ENCODE measurements at regions not wholly inside any gene's neighbourhood (a gene's known extent, or its start where the extent isn't known, plus 50 kb on each side); places are given as distances from the start of the nearest gene placed in this dataset.
A peak's percentile ranks its signal among the peaks of the same experiment; 100 is the strongest.

GRCh38 chr6:22892452-22892851 is 323.1 kb downstream of the HDGFL1 start (continued):
- TF ChIP-seq ZNF280C (tag by site-specific recombination; IDR thresholded peaks at IDR 0.05) (no peak), PRDM10 (tag by site-specific recombination; IDR thresholded peaks at IDR 0.05) (0 out of 2 replicates have a peak, but pooled peaks have one; percentile 47), ZNF777 (tag by site-specific recombination; IDR thresholded peaks at IDR 0.05; ENCODE audit: borderline replicate concordance) (no peak)

GRCh38 chr6:22896696-22897095 is 327.3 kb downstream of the HDGFL1 start:
- no peak overlapping the region for H3K27ac ChIP-seq (ENCODE audit: extremely low read depth, low read depth, low read length)
- H3K36me3 ChIP-seq (ENCODE audit: control insufficient read depth in 2 of 2, insufficient read depth in 1 of 2, low read length in 2 of 2), result no peaks in the 10 kb centered on the region
- H3K4me3 ChIP-seq (ENCODE audit: low read depth, low read length), result no peak overlapping the region
- POLR2A ChIA-PET, result no interaction called here
- no peaks in the 10 kb centered on the region; the same call in 1 of the 2 replicates for H3K4me1 ChIP-seq (ENCODE audit: control insufficient read depth, insufficient read depth, low read length)
- TF ChIP-seq ZNF658 (tag by site-specific recombination; IDR thresholded peaks at IDR 0.05) (no peak), SCRT1 (tag by site-specific recombination; IDR thresholded peaks at IDR 0.05; ENCODE audit: borderline replicate concordance) (no peak), SALL2 (tag by site-specific recombination; IDR thresholded peaks at IDR 0.05; ENCODE audit: borderline replicate concordance) (no peak), ZNF366 (tag by site-specific recombination; conservative IDR thresholded peaks at IDR 0.05) (no peak), ZNF16 (tag by site-specific recombination; IDR thresholded peaks at IDR 0.05; ENCODE audit: low read depth) (no peak), ZNF791 (tag by site-specific recombination; IDR thresholded peaks at IDR 0.05) (no peak), ZNF473 (tag by site-specific recombination; IDR thresholded peaks at IDR 0.05) (no peak), ZNF354C (tag by site-specific recombination; IDR thresholded peaks at IDR 0.05; ENCODE audit: borderline replicate concordance, low read depth) (no peak), ZNF785 (tag by site-specific recombination; IDR thresholded peaks at IDR 0.05) (no peak)
- CTCF ChIA-PET, result no interaction called here
- H3K9me3 ChIP-seq (ENCODE audit: control insufficient read depth, insufficient read depth, low read depth, low read length), result no peaks in the 10 kb centered on the region

GRCh38 chr6:22899426-22899825 is 330.1 kb downstream of the HDGFL1 start:
- Histone ChIP-seq H3K36me3 (ENCODE audit: control insufficient read depth in 2 of 2, insufficient read depth in 1 of 2, low read length in 2 of 2) (no peaks in the 10 kb centered on the region), H3K9me3 (ENCODE audit: control insufficient read depth, insufficient read depth, low read depth, low read length) (no peaks in the 10 kb centered on the region), H3K4me3 (ENCODE audit: low read depth, low read length) (no peak overlapping the region), H3K27ac (ENCODE audit: extremely low read depth, low read depth, low read length) (no peak overlapping the region), H3K4me1 (ENCODE audit: control insufficient read depth, insufficient read depth, low read length) (no peaks in the 10 kb centered on the region)
- ChIA-PET POLR2A (no interaction called here), CTCF (no interaction called here)
- TF ChIP-seq KLF1 (tag by site-specific recombination; IDR thresholded peaks at IDR 0.05), result no peak
- no peak for TF ChIP-seq ZNF692 (tag by site-specific recombination; IDR thresholded peaks at IDR 0.05)
- TF ChIP-seq ZNF248 (tag by site-specific recombination; IDR thresholded peaks at IDR 0.05), result no peak
- no peak for TF ChIP-seq ZNF501 (tag by site-specific recombination; IDR thresholded peaks at IDR 0.05)
- no peak for TF ChIP-seq ZNF785 (tag by site-specific recombination; IDR thresholded peaks at IDR 0.05)
- no peak for TF ChIP-seq ZBTB44 (tag by site-specific recombination; IDR thresholded peaks at IDR 0.05)
- no peak for TF ChIP-seq ZBTB26 (tag by site-specific recombination; optimal IDR thresholded peaks at IDR 0.05)
- TF ChIP-seq BCL11A (tag by site-specific recombination; IDR thresholded peaks at IDR 0.05; ENCODE audit: low read depth), result no peak
- no peak for TF ChIP-seq ZNF549 (tag by site-specific recombination; IDR thresholded peaks at IDR 0.05)
- no peak for TF ChIP-seq ZNF544 (tag by site-specific recombination; IDR thresholded peaks at IDR 0.05)
- no peak for TF ChIP-seq ZNF169 (tag by site-specific recombination; IDR thresholded peaks at IDR 0.05)
- TF ChIP-seq ZNF776 (tag by site-specific recombination; IDR thresholded peaks at IDR 0.05; ENCODE audit: borderline replicate concordance), result no peak
- no peak for TF ChIP-seq ZNF514 (tag by site-specific recombination; IDR thresholded peaks at IDR 0.05)
